ENCODE measurements at regions not wholly inside any gene's neighbourhood (a gene's known extent, or its start where the extent isn't known, plus 50 kb on each side); places are given as distances from the start of the nearest gene placed in this dataset.
"Not testable (repeated sequence)": the region's sequence is repeated elsewhere in the genome, so short reads cannot be mapped to it uniquely, and the experiment has no call there.

- no peak for DNase-seq (ENCODE audit: low read depth in 2 of 2, low spot score in 1 of 2)
Observed at GRCh38 chr2:235212501-235213158, 260.8 kb downstream of the SH3BP4 start.

- DNase-seq (ENCODE audit: low read depth in 2 of 2, low spot score in 1 of 2) = no peak
Observed at GRCh38 chr2:235215248-235215647, 263.4 kb downstream of the SH3BP4 start.

- no peak for DNase-seq (ENCODE audit: low read depth in 2 of 2, low spot score in 1 of 2)
Observed at GRCh38 chr2:235216901-235217300, 265.1 kb downstream of the SH3BP4 start.

GRCh38 chr2:235217846-235218245 is 266.0 kb downstream of the SH3BP4 start:
- no peak for DNase-seq (ENCODE audit: low read depth in 2 of 2, low spot score in 1 of 2)

GRCh38 chr2:235218486-235218907 is 266.7 kb downstream of the SH3BP4 start:
- no peak for DNase-seq (ENCODE audit: low read depth in 2 of 2, low spot score in 1 of 2)

GRCh38 chr2:235219048-235219447 is 267.2 kb downstream of the SH3BP4 start:
- no peak for DNase-seq (ENCODE audit: low read depth in 2 of 2, low spot score in 1 of 2)

GRCh38 chr2:235220331-235220730 is 268.5 kb downstream of the SH3BP4 start:
- DNase-seq (ENCODE audit: low read depth in 2 of 2, low spot score in 1 of 2) = no peak

- DNase-seq (ENCODE audit: low read depth in 2 of 2, low spot score in 1 of 2) = no peak
Observed at GRCh38 chr2:235223011-235223410, 270.8 kb upstream of the AGAP1 start.

- DNase-seq (ENCODE audit: low read depth in 2 of 2, low spot score in 1 of 2) = no peak
Observed at GRCh38 chr2:235224410-235224809, 269.4 kb upstream of the AGAP1 start.

GRCh38 chr2:235225261-235225660 is 268.6 kb upstream of the AGAP1 start:
- DNase-seq (ENCODE audit: low read depth in 2 of 2, low spot score in 1 of 2) = no peak

- DNase-seq (ENCODE audit: low read depth in 2 of 2, low spot score in 1 of 2) = no peak
Observed at GRCh38 chr2:235227590-235227989, 266.3 kb upstream of the AGAP1 start.

- DNase-seq (ENCODE audit: low read depth in 2 of 2, low spot score in 1 of 2) = not testable (repeated sequence)
Observed at GRCh38 chr2:235228422-235228821, 265.4 kb upstream of the AGAP1 start.

GRCh38 chr2:235229236-235229635 is 264.6 kb upstream of the AGAP1 start:
- DNase-seq (ENCODE audit: low read depth in 2 of 2, low spot score in 1 of 2) = no peak

GRCh38 chr2:235230821-235231601 is 262.8 kb upstream of the AGAP1 start:
- no peak for DNase-seq (ENCODE audit: low read depth in 2 of 2, low spot score in 1 of 2)

- no peak for DNase-seq (ENCODE audit: low read depth in 2 of 2, low spot score in 1 of 2)
Observed at GRCh38 chr2:235232449-235233433, 261.1 kb upstream of the AGAP1 start.

- no peak for DNase-seq (ENCODE audit: low read depth in 2 of 2, low spot score in 1 of 2)
Observed at GRCh38 chr2:235234736-235235135, 259.1 kb upstream of the AGAP1 start.

- no peak for DNase-seq (ENCODE audit: low read depth in 2 of 2, low spot score in 1 of 2)
Observed at GRCh38 chr2:235235977-235236767, 257.7 kb upstream of the AGAP1 start.

GRCh38 chr2:235238537-235238936 is 255.3 kb upstream of the AGAP1 start:
- DNase-seq (ENCODE audit: low read depth in 2 of 2, low spot score in 1 of 2) = no peak

- DNase-seq (ENCODE audit: low read depth in 2 of 2, low spot score in 1 of 2) = no peak
Observed at GRCh38 chr2:235240574-235240973, 253.3 kb upstream of the AGAP1 start.
